ENCODE measurements at regions not wholly inside any gene's neighbourhood (a gene's known extent, or its start where the extent isn't known, plus 50 kb on each side); places are given as distances from the start of the nearest gene placed in this dataset.
"Not testable (repeated sequence)": the region's sequence is repeated elsewhere in the genome, so short reads cannot be mapped to it uniquely, and the experiment has no call there.

GRCh38 chrX:139015627-139016026 is 304.1 kb upstream of the FGF13 start:
- CTCF ChIA-PET: no interaction called here
- TF ChIP-seq CTBP1 (IDR thresholded peaks at IDR 0.05; ENCODE audit: borderline replicate concordance) (no peak), L3MBTL2 (conservative IDR thresholded peaks at IDR 0.05) (no peak), FOXA1 (IDR thresholded peaks at IDR 0.05) (no peak), SUZ12 (IDR thresholded peaks at IDR 0.05) (no peak), FOXM1 (IDR thresholded peaks at IDR 0.05; ENCODE audit: borderline replicate concordance) (no peak), LEF1 (IDR thresholded peaks at IDR 0.05; ENCODE audit: borderline replicate concordance) (no peak), NFRKB (IDR thresholded peaks at IDR 0.05) (no peak), FOXK2 (IDR thresholded peaks at IDR 0.05) (no peak), TARDBP (IDR thresholded peaks at IDR 0.05) (no peak), BHLHE40 (IDR thresholded peaks at IDR 0.05; ENCODE audit: borderline replicate concordance) (no peak)
- no peak for DNase-seq (ENCODE audit: extremely low spot score)
- POLR2A ChIA-PET: no interaction called here

- CTCF ChIA-PET: no interaction called here
- POLR2A ChIA-PET: no interaction called here
- no peak for DNase-seq (ENCODE audit: extremely low spot score)
- TF ChIP-seq CTBP1 (IDR thresholded peaks at IDR 0.05; ENCODE audit: borderline replicate concordance) (no peak), LEF1 (IDR thresholded peaks at IDR 0.05; ENCODE audit: borderline replicate concordance) (no peak), SUZ12 (IDR thresholded peaks at IDR 0.05) (no peak), FOXK2 (IDR thresholded peaks at IDR 0.05) (no peak), L3MBTL2 (conservative IDR thresholded peaks at IDR 0.05) (no peak), ZNF384 (IDR thresholded peaks at IDR 0.05) (no peak), PKNOX1 (IDR thresholded peaks at IDR 0.05) (no peak), BHLHE40 (IDR thresholded peaks at IDR 0.05; ENCODE audit: borderline replicate concordance) (no peak), TARDBP (IDR thresholded peaks at IDR 0.05) (no peak), NFRKB (IDR thresholded peaks at IDR 0.05) (no peak), HDGF (IDR thresholded peaks at IDR 0.05; ENCODE audit: borderline replicate concordance) (no peak)
Observed at GRCh38 chrX:139008185-139008584, 296.7 kb upstream of the FGF13 start.

- CTCF ChIA-PET; POLR2A ChIA-PET; DNase-seq (ENCODE audit: extremely low spot score): not testable (repeated sequence)
Observed at GRCh38 chrX:139003856-139004527, 292.5 kb upstream of the FGF13 start.

- ChIA-PET POLR2A (no interaction called here), CTCF (no interaction called here)
- no peak for DNase-seq (ENCODE audit: extremely low spot score)
- no peak for TF ChIP-seq SUZ12 (IDR thresholded peaks at IDR 0.05)
- no peak for TF ChIP-seq FOXK2 (IDR thresholded peaks at IDR 0.05)
- no peak for TF ChIP-seq L3MBTL2 (conservative IDR thresholded peaks at IDR 0.05)
- no peak for TF ChIP-seq SP1 (IDR thresholded peaks at IDR 0.05)
- no peak for TF ChIP-seq FOXM1 (IDR thresholded peaks at IDR 0.05; ENCODE audit: borderline replicate concordance)
- no peak for TF ChIP-seq TARDBP (IDR thresholded peaks at IDR 0.05)
- no peak for TF ChIP-seq LEF1 (IDR thresholded peaks at IDR 0.05; ENCODE audit: borderline replicate concordance)
- TF ChIP-seq ELF4 (IDR thresholded peaks at IDR 0.05): no peak
- TF ChIP-seq ARNT (IDR thresholded peaks at IDR 0.05): no peak
- TF ChIP-seq PKNOX1 (IDR thresholded peaks at IDR 0.05): no peak
- TF ChIP-seq HDGF (IDR thresholded peaks at IDR 0.05; ENCODE audit: borderline replicate concordance): no peak
- no peak for TF ChIP-seq BHLHE40 (IDR thresholded peaks at IDR 0.05; ENCODE audit: borderline replicate concordance)
- TF ChIP-seq FOXA1 (IDR thresholded peaks at IDR 0.05): no peak
- no peak for TF ChIP-seq CTBP1 (IDR thresholded peaks at IDR 0.05; ENCODE audit: borderline replicate concordance)
Observed at GRCh38 chrX:139002319-139002718, 290.8 kb upstream of the FGF13 start.

- CTCF ChIA-PET: no interaction called here
- no peak for TF ChIP-seq CTBP1 (IDR thresholded peaks at IDR 0.05; ENCODE audit: borderline replicate concordance)
- no peak for TF ChIP-seq FOXA1 (IDR thresholded peaks at IDR 0.05)
- no peak for TF ChIP-seq LEF1 (IDR thresholded peaks at IDR 0.05; ENCODE audit: borderline replicate concordance)
- TF ChIP-seq FOXK2 (IDR thresholded peaks at IDR 0.05): no peak
- no peak for TF ChIP-seq FOXM1 (IDR thresholded peaks at IDR 0.05; ENCODE audit: borderline replicate concordance)
- POLR2A ChIA-PET: no interaction called here
- no peak for DNase-seq (ENCODE audit: extremely low spot score)
Observed at GRCh38 chrX:138996268-138996667, 284.8 kb upstream of the FGF13 start.

GRCh38 chrX:138995458-138995857 is 283.9 kb upstream of the FGF13 start:
- DNase-seq (ENCODE audit: extremely low spot score): no peak
- no peak for TF ChIP-seq ARNT (IDR thresholded peaks at IDR 0.05)
- no peak for TF ChIP-seq BHLHE40 (IDR thresholded peaks at IDR 0.05; ENCODE audit: borderline replicate concordance)
- no peak for TF ChIP-seq NFRKB (IDR thresholded peaks at IDR 0.05)
- TF ChIP-seq FOXA1 (IDR thresholded peaks at IDR 0.05): no peak
- no peak for TF ChIP-seq L3MBTL2 (conservative IDR thresholded peaks at IDR 0.05)
- TF ChIP-seq ZNF384 (IDR thresholded peaks at IDR 0.05): no peak
- TF ChIP-seq SUZ12 (IDR thresholded peaks at IDR 0.05): no peak
- no peak for TF ChIP-seq HDGF (IDR thresholded peaks at IDR 0.05; ENCODE audit: borderline replicate concordance)
- TF ChIP-seq FOXK2 (IDR thresholded peaks at IDR 0.05): no peak
- TF ChIP-seq TARDBP (IDR thresholded peaks at IDR 0.05): no peak
- TF ChIP-seq PKNOX1 (IDR thresholded peaks at IDR 0.05): no peak
- ChIA-PET POLR2A (no interaction called here), CTCF (no interaction called here)

- CTCF ChIA-PET; DNase-seq (ENCODE audit: extremely low spot score); POLR2A ChIA-PET: not testable (repeated sequence)
Observed at GRCh38 chrX:138990425-138990824, 278.9 kb upstream of the FGF13 start.
